Right atrium auricular region (tissue), 2 donors: ENCODE measurements at regions not wholly inside any gene's neighbourhood (a gene's known extent, or its start where the extent isn't known, plus 50 kb on each side); places are given as distances from the start of the nearest gene placed in this dataset.
A peak's percentile ranks its signal among the peaks of the same experiment; 100 is the strongest.
"Not testable (repeated sequence)": the region's sequence is repeated elsewhere in the genome, so short reads cannot be mapped to it uniquely, and the experiment has no call there.

Experiments
- DNase-seq: peaks from one replicate; pipeline ENCODE4 v3.0.0-alpha.2; 2019; ENCODE audit warnings: low spot score
- H3K27ac ChIP-seq, 2 donors: fragments of 200-600 bp; sonication (generic); 1 replicate in 1 of 2; 2 replicates in 1 of 2; pipeline ENCODE4 v1.5.1; 2016 to 2019
- H3K27me3 ChIP-seq, 2 donors: fragments of 200-600 bp; sonication (generic); one replicate each; pipeline versions ENCODE4 v1.5.1 to v1.6.0; 2017 to 2019
- H3K36me3 ChIP-seq: fragments of 200-600 bp; sonication (generic); one replicate; pipeline ENCODE4 v1.5.1; 2016
- H3K4me1 ChIP-seq, 2 donors: fragments of 200-600 bp; sonication (generic); one replicate each; pipeline versions ENCODE4 v1.5.1 to v1.6.0; 2017 to 2019
- H3K4me3 ChIP-seq, 2 donors: fragments of 200-600 bp; sonication (generic); 1 replicate in 1 of 2; 2 replicates in 1 of 2; pipeline ENCODE4 v1.5.1; 2017 to 2019; ENCODE audit warnings: mild to moderate bottlenecking in 1 of 2, moderate library complexity in 1 of 2
- H3K9me3 ChIP-seq, 2 donors: fragments of 200-600 bp; sonication (generic); one replicate each; pipeline ENCODE4 v1.5.1; 2019
- TF ChIP-seq, protein P1 (sequence below), 2 donors: fragments of 200-600 bp; sonication (generic); IDR thresholded peaks; one replicate each; pipeline ENCODE4 v1.5.1; 2019; ENCODE audit warnings: antibody characterized with exemption in 2 of 2

DNA sequence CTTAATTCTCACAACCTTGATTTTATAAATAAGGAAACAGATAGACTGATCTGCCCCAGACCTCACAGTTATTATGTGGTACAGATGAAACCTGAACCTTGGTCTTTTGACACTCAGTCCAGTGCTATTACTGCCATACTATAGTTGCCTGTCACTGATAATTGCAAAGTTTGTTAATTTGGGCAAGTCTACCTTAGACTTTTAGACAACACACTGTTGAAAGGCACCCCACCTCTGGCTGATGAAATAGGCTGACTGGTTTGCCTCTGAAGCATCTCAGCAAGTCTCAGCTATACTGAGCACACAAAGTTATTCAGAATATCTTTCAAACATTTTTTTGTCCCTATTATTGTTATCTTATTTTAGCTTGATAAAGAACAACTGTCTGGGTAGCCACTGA lies 53.1 kb upstream of the MAP4 start:
- Histone ChIP-seq H3K36me3 (peaks cover 6% of the 10 kb centered on the region), H3K27me3 (no peaks in the 10 kb centered on the region), H3K9me3 (no peaks in the 10 kb centered on the region), H3K4me1 (peaks cover 0 to 56% of the 10 kb centered on the region in 2 donors), H3K27ac (peak overlapping the region; percentile 66 to 68), H3K4me3 (no peak overlapping the region)
- no peak for DNase-seq
- TF ChIP-seq, protein P1, sequence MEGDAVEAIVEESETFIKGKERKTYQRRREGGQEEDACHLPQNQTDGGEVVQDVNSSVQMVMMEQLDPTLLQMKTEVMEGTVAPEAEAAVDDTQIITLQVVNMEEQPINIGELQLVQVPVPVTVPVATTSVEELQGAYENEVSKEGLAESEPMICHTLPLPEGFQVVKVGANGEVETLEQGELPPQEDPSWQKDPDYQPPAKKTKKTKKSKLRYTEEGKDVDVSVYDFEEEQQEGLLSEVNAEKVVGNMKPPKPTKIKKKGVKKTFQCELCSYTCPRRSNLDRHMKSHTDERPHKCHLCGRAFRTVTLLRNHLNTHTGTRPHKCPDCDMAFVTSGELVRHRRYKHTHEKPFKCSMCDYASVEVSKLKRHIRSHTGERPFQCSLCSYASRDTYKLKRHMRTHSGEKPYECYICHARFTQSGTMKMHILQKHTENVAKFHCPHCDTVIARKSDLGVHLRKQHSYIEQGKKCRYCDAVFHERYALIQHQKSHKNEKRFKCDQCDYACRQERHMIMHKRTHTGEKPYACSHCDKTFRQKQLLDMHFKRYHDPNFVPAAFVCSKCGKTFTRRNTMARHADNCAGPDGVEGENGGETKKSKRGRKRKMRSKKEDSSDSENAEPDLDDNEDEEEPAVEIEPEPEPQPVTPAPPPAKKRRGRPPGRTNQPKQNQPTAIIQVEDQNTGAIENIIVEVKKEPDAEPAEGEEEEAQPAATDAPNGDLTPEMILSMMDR (IDR thresholded peaks at IDR 0.05): no peak

DNA sequence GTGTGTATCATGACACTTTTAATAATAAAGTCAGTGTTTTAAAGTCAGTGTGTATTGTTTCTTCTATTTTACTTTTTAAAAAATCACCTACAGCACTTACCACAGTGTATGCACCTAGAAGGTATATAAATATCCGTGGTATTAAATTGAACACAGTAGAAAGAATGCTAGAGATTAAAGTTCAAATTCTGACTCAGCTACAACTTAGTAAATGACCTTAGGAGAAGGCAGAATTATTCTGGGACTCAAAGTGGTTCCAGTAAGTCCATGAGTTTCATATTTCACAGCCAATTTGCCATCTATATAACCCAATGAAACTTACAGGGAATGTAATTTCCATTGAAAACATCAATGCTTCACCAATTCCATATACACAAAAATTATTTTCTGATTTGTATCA lies 52.7 kb upstream of the MAP4 start:
- Histone ChIP-seq H3K9me3 (no peaks in the 10 kb centered on the region), H3K4me1 (peaks cover 0 to 61% of the 10 kb centered on the region in 2 donors), H3K4me3 (no peak overlapping the region), H3K27me3 (no peaks in the 10 kb centered on the region), H3K36me3 (peaks cover 6% of the 10 kb centered on the region), H3K27ac (peak overlapping the region; percentile 66 to 68)
- no peak for DNase-seq
- TF ChIP-seq, protein P1 (IDR thresholded peaks at IDR 0.05): no peak

DNA sequence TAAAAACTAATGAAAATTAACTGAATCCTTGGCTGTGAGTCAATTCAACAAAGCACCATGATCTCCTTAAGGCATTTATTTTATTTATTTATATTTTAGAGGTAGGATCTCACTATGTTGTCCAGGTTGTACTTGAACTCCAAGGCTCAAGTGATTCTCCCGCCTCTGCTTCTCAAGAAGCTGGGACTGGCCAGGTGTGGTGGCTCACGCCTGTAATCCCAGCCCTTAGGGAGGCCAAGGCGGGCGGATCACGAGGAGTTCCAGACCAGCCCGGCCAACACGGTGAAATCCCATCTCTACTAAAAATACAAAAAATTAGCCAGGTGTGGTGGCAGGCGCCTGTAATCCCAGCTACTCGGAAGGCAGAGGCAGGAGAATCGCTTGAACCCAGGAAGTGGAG lies 52.1 kb upstream of the MAP4 start:
- Histone ChIP-seq H3K27ac (peak overlapping the region in 1 of 2 donors; percentile 68), H3K4me1 (peaks cover 0 to 64% of the 10 kb centered on the region in 2 donors)
- H3K4me3 ChIP-seq: not testable (repeated sequence)

DNA sequence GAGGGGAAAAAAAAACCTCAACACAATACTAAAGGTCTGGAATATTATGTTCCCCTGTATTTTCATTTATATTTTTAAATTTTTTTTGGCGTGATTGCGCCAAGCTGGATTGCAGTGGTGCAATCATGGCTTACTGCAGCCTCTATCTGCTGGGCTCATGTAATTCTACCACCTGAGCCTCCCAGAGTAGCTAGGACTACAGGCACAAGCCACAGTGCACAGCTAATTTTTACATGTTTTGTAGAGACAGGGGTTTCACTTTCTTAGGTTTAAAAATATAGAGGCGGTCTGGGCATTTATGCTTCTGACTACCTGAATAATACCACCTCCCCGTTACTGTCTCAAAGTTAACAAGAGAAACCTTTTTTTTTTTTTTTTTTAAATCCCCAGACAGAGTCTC lies 51.1 kb upstream of the MAP4 start:
- H3K4me1 ChIP-seq: peaks cover 0 to 54% of the 10 kb centered on the region in 2 donors
- no peaks in the 10 kb centered on the region for H3K9me3 ChIP-seq
- H3K27me3 ChIP-seq: no peaks in the 10 kb centered on the region
- no peak overlapping the region for H3K4me3 ChIP-seq
- peak overlapping the region in 1 of 2 donors; percentile 68 for H3K27ac ChIP-seq
- peaks cover 6% of the 10 kb centered on the region for H3K36me3 ChIP-seq
- TF ChIP-seq, protein P1 (IDR thresholded peaks at IDR 0.05): no peak
- DNase-seq: no peak

More for the DNA sequence above, 52.1 kb upstream of the MAP4 start:
- not testable (repeated sequence) for H3K36me3 ChIP-seq, H3K9me3 ChIP-seq, DNase-seq, H3K27me3 ChIP-seq
